Nephron progenitor cell (in vitro differentiated cells): ENCODE measurements at regions not wholly inside any gene's neighbourhood (a gene's known extent, or its start where the extent isn't known, plus 50 kb on each side); places are given as distances from the start of the nearest gene placed in this dataset.

Experiments
- DNase-seq: peaks from one replicate; pipeline ENCODE4 v3.0.0; 2021
- H3K27ac Mint-ChIP-seq: 2 replicates; pipeline ENCODE4 v1.8.0; 2021; ENCODE audit warnings: mild to moderate bottlenecking, moderate library complexity, mixed read lengths
- H3K27me3 Mint-ChIP-seq: 2 replicates; pipeline ENCODE4 v1.8.0; 2021; ENCODE audit warnings: mild to moderate bottlenecking, low read depth, mixed read lengths; ENCODE audit not compliant: poor library complexity
- H3K36me3 Mint-ChIP-seq: 2 replicates; pipeline ENCODE4 v1.8.0; 2021; ENCODE audit warnings: low read depth, mixed read lengths
- H3K4me1 Mint-ChIP-seq: 2 replicates; pipeline ENCODE4 v1.8.0; 2021; ENCODE audit warnings: mixed read lengths
- H3K4me3 Mint-ChIP-seq: 2 replicates; pipeline ENCODE4 v1.8.0; 2021; ENCODE audit warnings: mild to moderate bottlenecking, moderate library complexity, mixed read lengths
- H3K9me3 Mint-ChIP-seq: 2 replicates; pipeline ENCODE4 v1.8.0; 2021; ENCODE audit warnings: mild to moderate bottlenecking, moderate library complexity, mixed read lengths
- CTCF ChIP-seq: fragments of 200-600 bp; sonication (generic); IDR thresholded peaks from 2 replicates; pipeline ENCODE4 v1.5.0; 2021; ENCODE audit warnings: antibody characterized with exemption

GRCh38 chr13:72571191-72571590 is 156.2 kb downstream of the MZT1 start:
- Mint-ChIP-seq H3K4me3 (no peak overlapping the region), H3K9me3 (no peaks in the 10 kb centered on the region), H3K27me3 (no peaks in the 10 kb centered on the region), H3K4me1 (peaks cover 21% of the 10 kb centered on the region), H3K36me3 (no peaks in the 10 kb centered on the region), H3K27ac (no peak overlapping the region)
- no peak for TF ChIP-seq CTCF
- no peak for DNase-seq

- Mint-ChIP-seq H3K4me3 (no peak overlapping the region), H3K4me1 (peaks cover 21% of the 10 kb centered on the region), H3K27ac (peak overlapping the region; percentile 76), H3K9me3 (no peaks in the 10 kb centered on the region), H3K36me3 (no peaks in the 10 kb centered on the region), H3K27me3 (no peaks in the 10 kb centered on the region)
- no peak for DNase-seq
- TF ChIP-seq CTCF, result no peak
Measured at GRCh38 chr13:72570019-72570418, 157.4 kb downstream of the MZT1 start.

GRCh38 chr13:72567566-72567965 is 159.9 kb downstream of the MZT1 start:
- Mint-ChIP-seq H3K27ac (no peak overlapping the region), H3K4me3 (no peak overlapping the region), H3K9me3 (no peaks in the 10 kb centered on the region), H3K4me1 (peaks cover 21% of the 10 kb centered on the region), H3K36me3 (no peaks in the 10 kb centered on the region), H3K27me3 (no peaks in the 10 kb centered on the region)
- DNase-seq, result no peak
- no peak for TF ChIP-seq CTCF

- no peak overlapping the region for H3K4me3 Mint-ChIP-seq
- DNase-seq, result no peak
Measured at GRCh38 chr13:72566526-72566925, 160.9 kb downstream of the MZT1 start.

GRCh38 chr13:72565893-72566292 is 161.5 kb downstream of the MZT1 start:
- Mint-ChIP-seq H3K9me3 (no peaks in the 10 kb centered on the region), H3K36me3 (no peaks in the 10 kb centered on the region), H3K4me3 (no peak overlapping the region), H3K27ac (no peak overlapping the region), H3K27me3 (no peaks in the 10 kb centered on the region), H3K4me1 (peaks cover 10% of the 10 kb centered on the region)
- DNase-seq, result peak; percentile 5
- TF ChIP-seq CTCF, result peak; percentile 80

More at GRCh38 chr13:72566526-72566925, 160.9 kb downstream of the MZT1 start:
- Mint-ChIP-seq H3K27me3 (no peaks in the 10 kb centered on the region), H3K27ac (no peak overlapping the region), H3K9me3 (no peaks in the 10 kb centered on the region), H3K36me3 (no peaks in the 10 kb centered on the region), H3K4me1 (peaks cover 16% of the 10 kb centered on the region)
- no peak for TF ChIP-seq CTCF

- no peak overlapping the region for H3K4me3 Mint-ChIP-seq
- no peaks in the 10 kb centered on the region for H3K36me3 Mint-ChIP-seq
- DNase-seq, result no peak
- H3K27me3 Mint-ChIP-seq, result no peaks in the 10 kb centered on the region
- no peak for TF ChIP-seq CTCF
- H3K27ac Mint-ChIP-seq, result no peak overlapping the region
- no peaks in the 10 kb centered on the region for H3K9me3 Mint-ChIP-seq
- no peaks in the 10 kb centered on the region for H3K4me1 Mint-ChIP-seq
Measured at GRCh38 chr13:72562686-72563085, 164.7 kb downstream of the MZT1 start.
